ENCODE measurements at regions not wholly inside any gene's neighbourhood (a gene's known extent, or its start where the extent isn't known, plus 50 kb on each side); places are given as distances from the start of the nearest gene placed in this dataset.

DNA sequence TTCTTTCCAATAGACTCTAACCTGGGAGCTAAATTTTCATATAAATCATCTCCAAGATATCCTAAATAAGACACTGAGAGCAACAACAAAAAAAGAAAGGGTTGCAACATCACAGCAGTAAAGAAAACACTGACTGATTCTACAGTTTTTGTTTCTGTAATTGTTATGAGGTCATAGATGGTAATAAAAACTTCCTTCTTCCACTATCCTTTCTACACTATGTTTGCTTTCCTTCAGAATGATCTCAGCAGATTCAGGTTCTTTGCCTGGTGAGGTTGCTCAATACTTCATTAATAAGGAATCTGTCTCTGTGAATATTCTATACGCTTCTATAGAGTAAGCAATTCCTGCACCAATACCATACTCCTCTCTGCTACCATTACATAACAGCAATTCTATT is 835.6 kb upstream of the GRAMD2B start:
- no peak for DNase-seq

- DNase-seq = no peak
Measured at GRCh38 chr5:125592856-125593255, 830.4 kb upstream of the GRAMD2B start.

DNA sequence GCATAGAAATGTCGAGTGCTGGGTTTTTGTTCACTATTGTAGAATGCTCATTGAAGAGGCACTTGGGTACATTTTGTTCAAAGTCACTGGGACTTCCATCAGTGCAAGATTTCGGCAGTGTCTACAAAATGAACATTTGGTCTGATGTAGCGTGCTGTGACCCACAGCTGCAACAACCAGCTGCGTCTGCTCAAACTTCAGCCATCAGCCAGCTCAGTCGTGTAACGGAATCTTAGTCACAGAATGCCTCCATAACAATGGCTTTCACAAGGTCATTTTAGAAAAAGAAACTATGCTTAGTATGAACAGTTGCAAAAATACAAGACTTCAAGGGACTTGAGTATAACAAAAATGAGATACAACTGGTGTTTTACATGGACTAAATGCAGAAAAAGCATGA is 828.1 kb upstream of the GRAMD2B start:
- DNase-seq = no peak

DNA sequence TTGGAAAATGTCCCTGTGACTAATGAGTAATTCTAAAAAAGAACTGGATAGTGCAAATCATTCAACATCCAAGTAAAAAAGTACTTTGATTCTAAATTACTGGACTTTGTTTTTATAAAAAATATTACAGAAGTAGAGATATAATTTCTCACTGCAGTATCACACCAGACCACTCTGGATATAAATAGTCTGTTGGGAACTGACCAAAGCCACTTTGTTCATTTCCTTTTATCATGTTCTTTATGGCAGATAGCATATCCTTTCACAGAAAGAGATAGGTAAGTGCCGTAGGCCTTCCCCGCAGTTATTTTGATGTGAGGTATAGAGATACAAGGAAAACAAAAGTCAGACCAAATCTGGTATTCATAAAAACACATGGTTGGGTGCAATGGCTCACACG is 827.4 kb upstream of the GRAMD2B start:
- DNase-seq = no peak

DNA sequence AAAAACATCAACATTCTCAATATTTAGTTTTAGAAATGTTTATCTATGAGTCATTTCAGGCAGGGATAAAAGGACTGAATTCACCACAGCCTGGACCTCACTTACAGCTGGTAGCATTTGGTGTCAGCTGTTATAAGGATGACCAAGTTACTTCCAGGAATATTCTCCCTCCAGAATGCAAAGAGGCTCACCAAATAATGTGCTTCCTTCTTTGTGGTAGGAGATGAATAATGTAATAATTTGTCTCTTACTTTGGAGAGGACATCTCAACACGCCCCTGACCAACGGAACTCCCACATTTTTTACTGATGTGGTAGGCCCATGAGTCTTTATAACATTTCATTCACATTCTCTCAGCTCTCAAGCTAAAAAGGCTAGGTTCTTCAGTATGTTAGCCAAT is 825.9 kb upstream of the GRAMD2B start:
- no peak for DNase-seq

- DNase-seq = no peak
Measured at GRCh38 chr5:125600559-125600958, 822.6 kb upstream of the GRAMD2B start.

DNA sequence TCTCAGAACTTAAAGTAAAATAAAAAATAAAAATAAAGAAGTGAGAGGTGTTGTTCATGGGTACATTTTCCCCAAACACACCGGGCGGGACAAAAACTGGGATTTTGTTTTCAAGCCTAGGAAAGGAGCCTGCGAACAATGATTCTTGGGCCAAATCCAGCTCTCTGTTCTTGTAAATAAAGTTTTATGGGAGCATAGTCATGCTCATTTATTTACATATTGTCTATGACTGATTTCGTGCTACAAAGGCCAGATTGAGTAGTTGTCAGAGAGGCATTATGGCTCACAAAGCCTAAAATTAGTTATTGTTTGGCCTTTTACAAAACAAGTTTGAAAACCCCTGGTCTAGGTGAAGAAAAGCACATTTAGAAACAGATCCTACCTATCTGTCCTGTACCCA is 821.0 kb upstream of the GRAMD2B start:
- DNase-seq = no peak

- DNase-seq = no peak
Measured at GRCh38 chr5:125603321-125603720, 819.9 kb upstream of the GRAMD2B start.

- no peak for DNase-seq
Measured at GRCh38 chr5:125604104-125604503, 819.1 kb upstream of the GRAMD2B start.

DNA sequence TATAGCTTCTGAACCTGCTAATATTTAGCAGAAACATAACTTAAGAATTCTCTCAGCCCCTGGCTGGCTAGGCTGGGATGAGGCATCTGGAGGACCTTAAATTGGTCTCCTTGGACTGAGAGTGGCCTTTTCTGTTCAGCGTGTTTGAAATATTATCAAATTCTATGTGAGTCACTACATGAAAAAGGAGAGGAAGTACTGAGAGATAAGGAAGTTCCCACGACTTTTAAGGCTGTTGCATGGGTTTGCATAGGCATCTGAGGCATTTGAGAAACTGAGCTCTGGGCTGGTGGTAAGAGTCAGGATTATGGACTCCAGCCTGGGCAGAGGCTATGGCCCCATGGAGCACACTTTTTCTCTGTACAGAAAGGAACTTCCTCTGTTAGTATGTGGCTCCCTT is 816.2 kb upstream of the GRAMD2B start:
- DNase-seq = no peak

- DNase-seq = no peak
Measured at GRCh38 chr5:125609011-125609410, 814.2 kb upstream of the GRAMD2B start.

- DNase-seq = no peak
Measured at GRCh38 chr5:125610892-125611291, 812.3 kb upstream of the GRAMD2B start.

DNA sequence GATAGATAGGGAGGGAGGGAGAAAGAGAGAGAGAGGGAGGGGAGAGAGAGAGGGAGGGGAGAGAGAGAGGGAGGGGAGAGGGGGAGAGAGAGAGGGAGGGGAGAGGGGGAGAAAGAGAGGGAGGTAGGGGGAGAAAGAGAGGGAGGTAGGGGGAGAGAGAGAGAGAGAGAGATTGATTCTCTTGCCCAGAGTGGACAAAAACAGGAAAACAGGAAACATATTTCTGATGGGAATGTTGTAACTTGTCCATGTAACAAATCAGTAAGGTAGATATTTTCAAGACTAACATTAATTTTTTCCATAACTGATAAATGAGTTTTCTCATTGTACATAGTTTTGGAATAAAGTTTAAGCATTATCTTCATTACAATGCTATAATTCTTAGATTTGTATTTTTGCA is 811.7 kb upstream of the GRAMD2B start:
- no peak for DNase-seq

- DNase-seq = no peak
Measured at GRCh38 chr5:125612181-125612721, 811.0 kb upstream of the GRAMD2B start.

- no peak for DNase-seq
Measured at GRCh38 chr5:125612776-125613175, 810.4 kb upstream of the GRAMD2B start.

- no peak for DNase-seq
Measured at GRCh38 chr5:125630237-125630636, 793.0 kb upstream of the GRAMD2B start.

DNA sequence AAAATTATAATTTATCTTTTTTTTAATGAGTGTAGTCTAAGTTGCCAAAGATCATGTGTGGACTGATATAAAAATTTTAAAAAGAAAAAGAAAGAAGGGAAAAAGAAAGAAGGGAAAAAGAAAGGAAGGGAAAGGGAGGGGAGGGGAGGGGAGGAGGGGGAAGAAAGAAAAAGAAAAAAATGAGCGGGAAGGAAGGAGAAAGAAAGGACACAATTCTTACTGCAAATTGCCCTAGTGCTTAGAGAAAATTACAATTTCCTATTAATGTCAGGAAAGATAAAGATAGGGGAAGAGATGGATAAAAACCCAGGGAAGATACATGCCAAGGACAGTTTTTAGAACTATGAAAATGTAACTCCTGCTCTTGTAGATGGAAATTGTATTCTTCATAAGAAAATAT is 789.7 kb upstream of the GRAMD2B start:
- no peak for DNase-seq

GRCh38 chr5:125634216-125634835 is 788.9 kb upstream of the GRAMD2B start:
- DNase-seq = no peak

DNA sequence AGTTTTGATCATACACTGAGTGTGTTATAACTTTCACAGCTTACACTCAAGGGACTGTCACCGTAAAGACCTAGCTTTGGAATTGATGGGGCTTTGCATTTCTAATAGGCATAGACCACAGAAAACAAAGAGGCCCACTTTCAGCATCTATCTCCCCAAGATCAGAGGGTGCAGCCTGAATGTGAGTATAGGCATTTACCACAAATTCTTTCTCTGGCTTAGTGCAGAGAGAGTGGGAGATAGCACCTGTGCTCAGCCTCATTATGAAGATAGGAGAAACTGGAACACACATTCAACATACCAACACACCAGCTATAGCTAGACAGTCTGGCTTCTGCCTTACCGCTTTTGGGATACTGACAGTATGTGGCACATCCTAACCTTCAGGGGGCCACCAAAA is 783.4 kb upstream of the GRAMD2B start:
- no peak for DNase-seq

DNA sequence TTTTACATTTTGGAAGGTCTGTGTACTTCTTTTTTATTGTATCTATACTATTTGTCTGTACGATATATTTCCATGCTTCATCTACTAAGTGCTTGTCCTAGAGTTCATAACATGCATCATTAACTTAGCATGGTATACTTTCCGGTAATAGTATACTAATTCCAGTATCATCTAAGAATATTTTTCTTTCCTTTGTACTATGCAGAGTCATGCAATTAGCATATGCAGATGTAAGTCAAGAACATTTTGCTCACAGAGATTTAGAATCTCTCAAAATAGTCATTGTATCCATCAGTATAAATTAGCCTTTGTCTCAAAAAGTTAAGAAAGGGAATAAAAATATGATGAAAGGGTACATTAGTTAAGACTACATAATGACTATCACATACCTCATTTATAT is 770.4 kb upstream of the GRAMD2B start:
- no peak for DNase-seq

DNA sequence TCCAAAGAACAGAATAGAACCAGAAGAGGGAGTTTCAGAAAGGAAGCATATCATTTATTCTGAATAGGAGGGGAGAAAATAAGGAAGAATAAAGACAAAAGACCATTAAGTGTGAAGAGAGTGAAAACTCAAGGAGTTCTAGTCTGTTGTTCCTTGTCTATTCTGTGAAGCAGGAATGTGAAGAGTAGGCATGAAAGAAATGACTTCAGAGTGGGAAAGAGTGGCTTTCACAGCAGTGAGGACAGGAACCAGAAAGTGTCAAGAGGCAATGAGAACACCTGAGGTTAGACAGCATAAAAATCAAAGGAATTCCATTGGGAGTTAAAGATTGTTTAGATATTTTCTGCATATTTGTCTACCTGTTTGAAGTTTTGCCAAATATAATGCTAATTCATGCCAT is 768.8 kb upstream of the GRAMD2B start:
- no peak for DNase-seq

DNA sequence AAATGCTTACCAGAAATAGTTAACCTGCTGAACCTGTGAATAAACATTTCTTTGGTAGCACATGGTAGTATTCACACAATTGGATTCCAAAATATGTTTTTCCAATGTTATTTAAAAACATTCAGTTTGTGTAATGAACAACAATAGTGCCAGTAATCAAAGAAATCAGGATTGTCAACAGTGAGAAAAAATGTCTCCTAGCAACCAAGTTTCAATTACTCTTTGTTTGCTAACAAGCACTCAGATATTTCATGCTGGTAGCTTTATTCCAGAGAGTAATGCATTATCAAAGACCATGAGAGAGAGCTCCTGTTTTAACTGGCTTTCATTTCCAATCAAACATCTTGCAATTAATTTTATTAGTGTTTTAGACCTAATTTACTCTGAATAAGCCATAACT is 768.1 kb upstream of the GRAMD2B start:
- DNase-seq = no peak

GRCh38 chr5:125657936-125658335 is 765.3 kb upstream of the GRAMD2B start:
- DNase-seq = no peak

GRCh38 chr5:125659316-125660023 is 763.7 kb upstream of the GRAMD2B start:
- no peak for DNase-seq

Data from activated CD4-positive, alpha-beta T cell treated with anti-CD3 and anti-CD28 coated beads, Interleukin-2, amount 50 U/mL, for 48 hours (primary cell).